Neural progenitor cell (in vitro differentiated cells): ENCODE measurements at regions not wholly inside any gene's neighbourhood (a gene's known extent, or its start where the extent isn't known, plus 50 kb on each side); places are given as distances from the start of the nearest gene placed in this dataset.

Experiments
- CTCF ChIP-seq: fragments of 200-600 bp; sonication (generic); IDR thresholded peaks from 2 replicates; pipeline ENCODE4 v1.5.1; 2017; ENCODE audit warnings: antibody characterized with exemption, mild to moderate bottlenecking
- EZH2 ChIP-seq: fragments of 200-600 bp; sonication (generic); IDR thresholded peaks from 2 replicates; pipeline ENCODE4 v1.6.1; 2017; ENCODE audit warnings: antibody characterized with exemption, mild to moderate bottlenecking, moderate library complexity

GRCh38 chr7:68559518-68559917, 1038.8 kb upstream of the AUTS2 start:
- TF ChIP-seq EZH2, result no peak
- no peak for TF ChIP-seq CTCF
